ENCODE measurements at regions not wholly inside any gene's neighbourhood (a gene's known extent, or its start where the extent isn't known, plus 50 kb on each side); places are given as distances from the start of the nearest gene placed in this dataset.

DNA sequence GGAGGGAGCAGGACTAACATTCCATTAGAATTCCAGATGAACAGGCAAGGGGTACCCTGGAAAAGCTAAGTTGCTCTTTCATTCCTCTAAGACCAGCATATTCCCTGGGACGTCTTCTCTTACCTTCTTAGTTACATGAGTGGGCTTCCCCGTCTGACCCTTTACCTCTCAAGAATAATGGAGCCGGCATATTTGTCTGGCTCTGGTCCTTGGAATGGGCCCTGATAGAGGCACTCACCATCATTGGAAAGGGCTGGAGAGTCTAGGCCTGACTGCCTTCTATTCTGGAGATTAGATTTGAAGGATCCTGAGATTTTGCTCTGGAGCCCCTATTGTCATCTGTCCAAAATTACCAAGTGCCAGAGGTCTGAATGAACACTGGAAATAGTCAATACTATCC lies 347.5 kb downstream of the MYCN start:
- no peak for DNase-seq

- no peak for DNase-seq
Observed at GRCh38 chr2:16287281-16287680, 346.9 kb downstream of the MYCN start.

GRCh38 chr2:16285813-16286510 lies 345.6 kb downstream of the MYCN start:
- no peak for DNase-seq

GRCh38 chr2:16284941-16285625 lies 344.7 kb downstream of the MYCN start:
- no peak for DNase-seq

DNA sequence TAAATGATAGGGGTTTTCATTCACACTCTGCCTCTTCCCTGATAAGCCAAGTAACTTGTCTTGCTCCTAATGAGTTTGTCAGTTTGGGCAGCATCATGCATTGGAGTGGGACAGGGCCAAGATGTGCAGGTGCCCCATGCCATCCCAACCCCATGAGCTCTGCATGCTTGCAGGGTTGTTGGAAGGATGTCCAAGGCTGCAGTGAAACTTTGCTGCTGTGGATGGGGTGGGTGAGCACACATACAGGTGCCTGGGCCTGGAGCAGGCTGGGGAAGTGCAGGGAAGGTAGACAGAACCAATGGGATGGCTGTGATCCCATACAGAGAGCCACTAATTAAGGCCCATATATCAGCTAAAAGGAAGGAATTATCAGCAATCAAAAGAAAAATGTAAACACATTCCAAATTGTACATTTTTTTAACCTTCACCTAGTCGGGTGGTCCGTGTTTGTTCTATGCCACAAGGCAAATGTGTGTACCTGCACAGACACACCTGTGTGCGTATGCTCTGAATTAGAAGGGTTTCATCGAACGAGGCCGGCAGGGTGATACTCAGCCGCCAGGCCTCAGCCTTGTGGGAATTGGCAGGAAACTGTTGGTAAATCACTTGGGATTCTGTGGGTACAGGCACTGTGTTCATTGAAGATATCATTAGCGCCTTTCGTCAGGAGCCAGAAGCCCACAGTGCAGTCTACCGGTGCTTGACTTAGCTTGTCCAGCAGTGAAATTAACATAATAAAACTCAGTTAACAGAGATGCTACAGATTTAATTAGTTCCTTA lies 342.9 kb downstream of the MYCN start:
- no peak for DNase-seq

GRCh38 chr2:16282511-16282910 lies 342.2 kb downstream of the MYCN start:
- no peak for DNase-seq

GRCh38 chr2:16281451-16282335 lies 341.3 kb downstream of the MYCN start:
- no peak for DNase-seq

- no peak for DNase-seq
Observed at GRCh38 chr2:16280081-16280480, 339.7 kb downstream of the MYCN start.

- no peak for DNase-seq
Observed at GRCh38 chr2:16279641-16280040, 339.3 kb downstream of the MYCN start.

DNA sequence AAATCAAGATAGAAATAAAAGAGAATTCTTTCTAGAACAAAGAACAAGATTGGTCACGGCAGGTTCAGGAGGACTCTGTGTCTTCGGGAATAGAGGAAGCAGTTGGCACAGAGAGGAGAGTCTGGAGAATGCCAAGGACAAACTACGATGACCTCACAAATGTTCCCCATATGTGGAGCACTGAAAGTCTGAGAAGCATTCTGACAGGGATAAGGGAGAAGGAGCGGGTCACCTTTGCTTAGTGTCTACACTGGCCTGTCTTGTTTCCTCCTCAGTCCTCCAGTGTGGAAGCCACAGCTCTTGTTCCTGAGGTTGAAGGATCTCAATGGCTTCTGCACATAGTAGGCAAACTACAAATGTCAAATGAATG lies 338.8 kb downstream of the MYCN start:
- DNase-seq: no peak

GRCh38 chr2:16278421-16279200 lies 338.3 kb downstream of the MYCN start:
- no peak for DNase-seq

DNA sequence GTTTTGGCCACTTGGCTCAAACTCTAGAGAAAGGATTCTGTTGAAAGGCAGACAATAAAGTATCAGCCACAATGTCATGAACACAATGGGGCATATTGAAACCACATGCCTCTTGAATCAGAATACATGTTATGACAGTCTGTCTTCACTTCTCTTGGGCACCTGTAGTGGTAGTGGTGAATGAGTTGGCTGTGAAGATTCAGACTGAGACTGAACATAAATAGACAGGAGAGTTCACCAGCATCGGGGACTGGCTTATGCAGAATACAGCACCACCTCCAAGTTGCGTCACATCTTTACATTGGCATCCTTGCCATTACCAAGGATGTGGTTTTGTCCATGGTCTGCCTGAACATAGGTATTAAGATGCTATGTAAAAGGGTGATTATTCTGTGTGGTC lies 336.8 kb downstream of the MYCN start:
- no peak for DNase-seq

DNA sequence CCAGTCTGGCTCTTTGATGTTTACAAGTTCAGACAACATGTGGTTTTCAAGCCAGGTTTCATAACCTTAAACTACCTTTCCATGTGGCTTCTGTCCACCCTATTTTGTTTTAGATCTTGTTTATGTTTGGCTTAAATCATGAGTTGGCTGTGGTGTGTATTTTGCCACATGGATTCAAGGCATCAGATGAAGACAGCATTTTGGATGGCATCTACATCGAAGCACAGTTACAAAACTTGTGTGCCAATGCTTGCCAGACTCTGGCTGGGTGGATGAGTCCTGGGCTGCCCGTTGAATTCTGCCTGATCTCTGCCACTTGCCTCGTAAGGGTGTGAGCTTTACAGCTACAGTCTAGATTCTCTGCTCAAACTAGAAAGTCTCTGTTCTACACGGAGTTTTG lies 335.3 kb downstream of the MYCN start:
- DNase-seq: no peak

- no peak for DNase-seq
Observed at GRCh38 chr2:16275131-16275530, 334.8 kb downstream of the MYCN start.

DNA sequence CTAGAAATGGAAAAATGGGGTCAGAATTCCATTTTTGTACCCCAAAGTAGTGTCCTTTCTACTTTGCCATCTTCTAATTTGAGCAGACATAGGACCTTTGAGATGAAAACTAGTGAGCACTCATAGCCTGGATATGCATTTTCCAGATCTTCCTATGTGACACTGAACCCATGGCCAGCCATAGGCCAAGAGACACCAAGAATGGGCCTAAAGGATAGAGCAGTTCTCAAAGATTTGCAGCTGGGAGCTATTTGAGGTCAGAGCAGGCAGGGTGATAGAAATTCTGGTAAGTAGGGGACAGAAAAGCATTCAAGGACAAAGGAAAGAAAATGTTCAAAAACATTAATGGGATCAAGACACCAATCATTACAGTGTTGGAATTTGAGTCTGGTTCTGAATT lies 332.8 kb downstream of the MYCN start:
- no peak for DNase-seq

- DNase-seq: no peak
Observed at GRCh38 chr2:16272038-16272788, 331.9 kb downstream of the MYCN start.

DNA sequence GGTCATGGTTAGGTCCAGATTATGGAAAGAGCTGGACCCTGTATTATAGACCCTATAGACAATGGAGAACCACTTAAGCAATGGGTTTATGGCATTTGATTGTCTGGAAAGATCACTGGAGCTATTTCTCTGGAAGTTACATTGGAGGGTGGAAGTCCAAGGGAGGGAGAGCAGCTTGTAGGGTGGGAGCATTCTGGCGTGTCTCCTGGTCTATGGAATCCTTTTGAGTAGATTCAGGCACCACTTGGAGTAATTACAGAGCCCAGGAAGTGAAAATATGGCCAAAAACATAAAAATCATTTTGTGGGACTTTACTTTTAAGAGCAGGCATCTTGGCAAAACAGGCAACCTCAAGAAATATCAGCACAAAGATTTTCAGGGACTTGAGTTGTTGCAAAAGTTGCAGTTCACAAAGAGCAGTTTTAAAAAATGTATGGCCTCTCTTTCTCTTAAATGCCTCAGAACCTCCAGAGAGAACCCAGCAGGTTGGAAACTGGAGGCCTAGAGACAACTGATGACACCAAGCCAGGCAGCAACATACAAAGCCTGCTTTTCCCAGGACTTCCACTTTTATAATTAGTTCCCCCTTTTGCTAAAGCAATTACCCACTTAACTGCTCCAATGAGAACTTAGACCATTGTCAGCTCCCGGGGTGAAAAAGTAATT lies 331.0 kb downstream of the MYCN start:
- DNase-seq: no peak

GRCh38 chr2:16270441-16270840 lies 330.1 kb downstream of the MYCN start:
- no peak for DNase-seq

DNA sequence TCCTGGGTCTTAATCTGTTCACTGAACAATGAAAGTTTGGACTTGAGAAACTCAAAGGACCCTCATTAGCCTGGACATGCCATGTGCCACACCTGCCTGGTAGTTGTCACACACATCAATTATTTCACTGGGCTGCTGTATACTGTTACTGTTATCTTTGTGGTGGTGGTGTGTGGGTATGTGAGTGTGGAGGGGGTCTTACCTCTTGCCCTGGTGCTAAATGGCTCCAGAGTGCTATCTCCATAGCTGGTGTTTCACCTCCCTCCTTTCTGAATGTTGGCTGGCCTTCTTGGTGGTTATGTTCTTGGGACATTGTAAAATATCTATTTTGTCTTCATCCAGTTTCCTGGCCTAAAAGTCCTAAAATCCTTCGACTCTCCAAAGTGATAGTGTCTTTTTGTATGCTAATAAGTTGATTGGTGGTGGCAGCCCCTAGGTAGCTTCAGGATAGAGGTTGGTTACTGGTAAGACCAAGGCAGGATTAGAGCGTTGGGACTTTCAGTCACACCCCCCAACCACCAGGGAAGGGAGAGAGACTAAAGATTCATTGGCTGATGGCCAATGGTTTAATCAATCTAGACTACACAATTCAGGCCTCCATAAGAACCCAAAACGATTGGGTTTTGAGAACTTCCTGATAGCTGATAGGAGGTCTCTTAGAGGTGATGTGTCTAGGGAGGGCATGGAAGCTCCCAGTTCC lies 328.1 kb downstream of the MYCN start:
- no peak for DNase-seq

- DNase-seq: no peak
Observed at GRCh38 chr2:16266571-16266970, 326.2 kb downstream of the MYCN start.
